OCI-LY7 (cell line): ENCODE measurements at regions not wholly inside any gene's neighbourhood (a gene's known extent, or its start where the extent isn't known, plus 50 kb on each side); places are given as distances from the start of the nearest gene placed in this dataset.

ENCODE experiments used
- CTCF ChIP-seq: fragments of 200-600 bp; sonication (generic); conservative IDR thresholded peaks from 2 replicates; pipeline ENCODE4 v1.5.1; 2014; ENCODE audit warnings: mild to moderate bottlenecking, antibody characterized with exemption, low read length, moderate library complexity, mixed read lengths
- EZH2phosphoT487 ChIP-seq: fragments of 200-600 bp; sonication (generic); IDR thresholded peaks from 2 replicates; pipeline ENCODE4 v1.6.1; 2018; ENCODE audit warnings: low read depth, borderline replicate concordance, mild to moderate bottlenecking, mixed run types, antibody characterized with exemption, low read length, moderate library complexity, mixed read lengths

DNA sequence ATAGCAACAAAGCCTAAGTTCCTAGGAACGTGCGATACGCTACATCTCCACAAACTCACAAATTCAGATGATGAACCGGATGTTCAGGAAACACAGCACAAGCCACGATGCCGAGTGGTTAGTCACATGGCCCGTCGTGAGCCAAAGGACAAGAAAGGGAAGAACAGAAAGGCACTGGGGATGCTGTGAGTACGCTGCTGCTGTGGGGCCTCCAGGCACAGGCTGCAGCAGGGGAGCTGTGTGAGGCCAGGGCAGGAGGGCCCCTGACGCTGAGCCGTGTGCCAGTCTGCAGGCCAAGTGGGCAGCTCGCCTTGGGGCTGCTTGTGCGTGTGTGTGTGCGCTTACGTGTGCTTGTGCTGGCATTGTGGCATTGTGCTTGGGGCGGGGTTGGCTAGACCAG, 89.4 kb downstream of the CTTN start:
- no peak for TF ChIP-seq CTCF
- TF ChIP-seq EZH2phosphoT487 = no peak
